Ectodermal cell (in vitro differentiated cells): ENCODE measurements at regions not wholly inside any gene's neighbourhood (a gene's known extent, or its start where the extent isn't known, plus 50 kb on each side); places are given as distances from the start of the nearest gene placed in this dataset.

ENCODE experiments used
- H3K27ac ChIP-seq: 2 replicates; pipeline ENCODE4 v1.7.0; 2013; ENCODE audit warnings: mild to moderate bottlenecking, low read depth, low read length; ENCODE audit not compliant: insufficient read depth, poor library complexity, severe bottlenecking
- H3K27me3 ChIP-seq: 2 replicates; pipeline ENCODE4 v1.7.0; 2013; ENCODE audit warnings: mild to moderate bottlenecking, low read length; ENCODE audit not compliant: insufficient read depth, control insufficient read depth, poor library complexity, severe bottlenecking
- H3K36me3 ChIP-seq: one replicate; pipeline ENCODE4 v1.7.0; 2013; ENCODE audit warnings: low read length; ENCODE audit not compliant: control insufficient read depth, insufficient read depth
- H3K4me1 ChIP-seq: one replicate; pipeline ENCODE4 v1.7.0; 2013; ENCODE audit warnings: low read length; ENCODE audit not compliant: control insufficient read depth, insufficient read depth
- H3K4me3 ChIP-seq: 2 replicates; pipeline ENCODE4 v1.7.0; 2013; ENCODE audit warnings: low read depth, low read length, control low read depth; ENCODE audit not compliant: insufficient read depth
- H3K9me3 ChIP-seq: 2 replicates; pipeline ENCODE4 v1.7.0; 2013; ENCODE audit warnings: mild to moderate bottlenecking, low read length, moderate library complexity; ENCODE audit not compliant: control insufficient read depth
- WGBS, 2 experiments: methylation state at CpG; one replicate each; pipeline ENCODE4 v1.1.7; 2013; ENCODE audit warnings: missing lambda C conversion rate in 2 of 2; 5-methylcytosine and 5-hydroxymethylcytosine counted together

DNA sequence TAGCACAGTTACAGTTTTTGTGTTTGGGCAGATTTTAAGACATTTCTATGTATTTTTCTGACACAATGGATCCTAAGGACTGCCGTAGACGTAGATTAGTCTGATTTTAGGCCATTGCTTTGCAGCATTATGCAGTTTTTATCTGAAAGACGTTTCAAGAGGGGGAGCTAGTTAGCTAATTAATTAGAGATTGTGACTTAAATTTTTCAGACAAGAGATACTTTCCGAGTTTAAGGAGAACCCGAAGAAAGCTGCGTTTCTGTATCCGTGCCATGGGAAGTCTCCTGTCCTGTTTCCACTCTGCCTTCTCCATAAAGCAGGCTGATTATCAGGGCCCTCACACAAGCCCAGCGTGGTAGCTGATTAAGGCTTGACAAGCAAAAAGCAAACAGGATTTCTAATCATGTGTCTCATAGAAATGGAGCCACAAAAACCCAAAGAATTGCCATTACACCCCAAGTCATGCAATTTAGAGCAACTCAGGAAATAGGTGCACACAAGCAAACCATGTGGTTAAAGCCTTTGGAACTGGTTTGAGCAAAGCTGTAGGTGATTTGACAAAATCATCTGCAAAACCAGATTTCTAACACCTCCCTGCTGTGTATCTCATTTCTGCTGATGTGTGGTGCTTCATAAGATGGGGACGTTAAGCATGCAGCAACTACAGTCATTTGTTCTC is 808.1 kb downstream of the RNF144A start:
- no peaks in the 10 kb centered on the region for H3K9me3 ChIP-seq
- 73 to 78% methylated on average over 8 to 9 of the region's 9 CpGs for WGBS, 2 experiments
- no peak overlapping the region for H3K27ac ChIP-seq
- H3K36me3 ChIP-seq = no peaks in the 10 kb centered on the region
- peaks cover 9% of the 10 kb centered on the region for H3K27me3 ChIP-seq
- peaks cover 12% of the 10 kb centered on the region for H3K4me1 ChIP-seq
- H3K4me3 ChIP-seq = no peak overlapping the region

DNA sequence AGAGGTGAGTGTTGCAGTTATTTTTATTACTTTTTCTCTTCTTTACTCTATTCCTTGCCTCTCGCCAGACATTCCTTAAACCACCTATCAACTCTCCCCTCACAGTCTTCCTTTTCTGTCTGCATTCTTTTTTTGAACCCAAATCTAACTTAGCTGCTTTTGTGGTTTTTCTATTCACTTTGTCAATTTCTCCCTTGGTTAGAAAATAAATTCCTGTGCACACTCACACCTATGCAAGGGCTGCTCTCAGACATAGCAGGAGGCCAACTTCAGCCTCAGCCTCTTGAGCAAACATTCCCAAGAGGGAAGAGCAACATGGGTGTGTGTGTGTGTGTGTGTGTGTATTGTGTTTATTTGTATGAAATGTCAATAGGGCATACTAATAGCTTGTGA is 808.6 kb downstream of the RNF144A start:
- Histone ChIP-seq H3K36me3 (no peaks in the 10 kb centered on the region), H3K4me1 (peaks cover 11% of the 10 kb centered on the region), H3K27ac (no peak overlapping the region), H3K9me3 (no peaks in the 10 kb centered on the region), H3K4me3 (no peak overlapping the region), H3K27me3 (peaks cover 9% of the 10 kb centered on the region)
- 83 to 91% methylated on average over 1 of the region's 1 CpG for WGBS, 2 experiments

DNA sequence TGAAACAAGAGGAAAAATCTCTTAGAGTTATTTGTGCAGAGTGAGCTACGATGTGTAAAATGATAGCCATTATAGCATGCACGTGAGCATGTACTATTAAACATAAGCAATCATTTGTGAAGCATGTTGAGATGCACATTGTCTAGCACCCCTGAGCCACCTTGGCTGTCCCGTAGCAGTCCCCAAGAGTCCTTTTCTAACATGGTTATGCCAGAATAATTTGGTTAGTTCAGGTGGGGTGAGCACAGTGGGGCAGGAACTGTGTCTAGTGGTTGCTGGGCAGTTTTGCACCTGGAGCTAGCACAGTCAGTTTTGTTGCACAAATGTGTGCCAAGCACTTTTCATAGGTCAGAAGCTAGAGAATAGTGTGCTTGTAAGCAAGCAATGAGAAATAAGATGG is 809.8 kb downstream of the RNF144A start:
- Histone ChIP-seq H3K27me3 (peaks cover 9% of the 10 kb centered on the region), H3K4me1 (peaks cover 7% of the 10 kb centered on the region), H3K36me3 (no peaks in the 10 kb centered on the region), H3K9me3 (no peaks in the 10 kb centered on the region), H3K4me3 (no peak overlapping the region), H3K27ac (no peak overlapping the region)
- WGBS, 2 experiments = 94 to 95% methylated on average over 3 of the region's 3 CpGs

DNA sequence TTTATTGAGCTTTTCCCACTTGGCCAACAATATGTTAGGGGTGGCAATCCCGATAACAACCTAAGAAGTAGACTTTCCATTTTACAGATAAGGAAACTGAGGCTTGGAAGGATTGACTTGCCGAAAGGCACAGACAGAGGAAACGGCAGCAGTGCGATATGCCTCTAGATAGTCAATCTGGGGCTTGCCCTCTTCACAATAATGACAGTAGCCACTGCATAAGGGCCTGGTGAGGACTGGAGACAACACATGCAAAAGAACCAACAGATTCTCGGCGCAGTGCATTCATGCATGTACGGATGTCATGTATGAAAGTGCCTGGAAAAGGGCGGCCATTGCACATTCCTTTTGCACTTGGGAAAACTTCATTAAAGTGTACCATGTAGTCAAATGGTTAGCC is 811.2 kb downstream of the RNF144A start:
- Histone ChIP-seq H3K4me3 (no peak overlapping the region), H3K27me3 (no peaks in the 10 kb centered on the region), H3K9me3 (no peaks in the 10 kb centered on the region), H3K4me1 (peaks cover 7% of the 10 kb centered on the region), H3K36me3 (no peaks in the 10 kb centered on the region), H3K27ac (no peak overlapping the region)
- WGBS, 2 experiments = 97% methylated on average over 8 of the region's 8 CpGs

DNA sequence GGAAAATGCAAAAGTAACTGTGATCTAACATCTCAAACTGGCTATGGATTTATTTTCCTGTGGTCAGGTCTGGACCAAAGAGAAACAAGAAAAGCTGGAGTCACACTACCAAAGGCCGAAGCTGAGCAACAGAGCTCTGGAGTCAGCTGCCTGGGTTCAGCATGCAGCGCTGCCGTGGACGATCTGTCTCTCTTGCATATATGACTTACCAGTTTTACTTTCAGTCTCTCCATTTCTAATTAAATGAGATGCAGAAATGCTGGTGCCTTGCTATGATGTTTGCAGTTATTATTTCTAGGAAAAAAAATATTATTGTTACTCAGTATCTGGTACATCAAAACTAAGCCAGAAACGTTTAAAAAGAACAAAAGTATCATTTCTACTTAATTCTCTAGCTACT is 813.2 kb downstream of the RNF144A start:
- no peak overlapping the region for H3K27ac ChIP-seq
- H3K4me3 ChIP-seq = no peak overlapping the region
- no peaks in the 10 kb centered on the region for H3K27me3 ChIP-seq
- WGBS, 2 experiments = 88 to 93% methylated on average over 5 of the region's 5 CpGs
- peaks cover 3% of the 10 kb centered on the region for H3K4me1 ChIP-seq
- no peaks in the 10 kb centered on the region for H3K9me3 ChIP-seq
- H3K36me3 ChIP-seq = no peaks in the 10 kb centered on the region

DNA sequence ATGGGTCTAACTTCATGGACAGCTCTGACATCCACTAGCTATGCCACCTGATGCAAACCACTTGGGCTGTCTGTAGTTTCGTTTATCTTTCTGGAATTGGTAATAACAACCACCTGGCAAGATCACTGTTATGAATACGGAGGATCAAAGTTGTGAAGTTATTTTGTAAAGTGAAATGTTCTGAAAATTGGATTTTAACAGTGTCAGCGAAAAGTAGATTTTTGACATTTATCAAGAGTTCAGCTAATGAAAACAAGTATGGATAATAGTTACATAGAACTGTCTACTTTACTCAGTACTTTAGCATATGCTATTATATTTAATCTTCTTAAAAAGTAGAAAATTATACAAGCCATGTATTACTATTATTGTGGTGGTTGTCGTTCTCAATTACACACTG is 813.8 kb downstream of the RNF144A start:
- WGBS, 2 experiments = 88 to 95% methylated on average over 3 of the region's 4 CpGs
- Histone ChIP-seq H3K36me3 (no peaks in the 10 kb centered on the region), H3K27me3 (no peaks in the 10 kb centered on the region), H3K4me3 (no peak overlapping the region), H3K4me1 (peaks cover 3% of the 10 kb centered on the region), H3K9me3 (no peaks in the 10 kb centered on the region), H3K27ac (no peak overlapping the region)

DNA sequence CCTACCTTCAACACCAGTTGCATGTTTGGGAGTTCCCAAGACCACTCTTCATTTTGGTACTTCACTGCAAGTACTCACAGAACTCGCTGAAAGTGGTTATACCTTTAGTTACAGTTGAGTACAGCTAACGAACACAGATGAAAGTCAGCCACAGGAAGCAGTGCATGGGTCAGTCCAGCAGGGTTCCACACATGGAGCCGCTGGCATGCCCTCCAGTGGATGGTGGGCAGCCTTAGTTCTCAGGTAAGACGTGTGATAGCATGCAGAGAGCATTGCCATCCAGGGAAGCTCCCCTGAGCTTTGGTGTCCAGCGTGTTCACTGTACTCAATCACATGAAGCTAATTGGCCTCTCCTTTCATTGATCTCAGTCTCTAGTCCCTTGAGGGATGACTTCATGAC is 815.3 kb downstream of the RNF144A start:
- WGBS, 2 experiments = 94 to 95% methylated on average over 5 of the region's 5 CpGs
- no peaks in the 10 kb centered on the region for H3K27me3 ChIP-seq

DNA sequence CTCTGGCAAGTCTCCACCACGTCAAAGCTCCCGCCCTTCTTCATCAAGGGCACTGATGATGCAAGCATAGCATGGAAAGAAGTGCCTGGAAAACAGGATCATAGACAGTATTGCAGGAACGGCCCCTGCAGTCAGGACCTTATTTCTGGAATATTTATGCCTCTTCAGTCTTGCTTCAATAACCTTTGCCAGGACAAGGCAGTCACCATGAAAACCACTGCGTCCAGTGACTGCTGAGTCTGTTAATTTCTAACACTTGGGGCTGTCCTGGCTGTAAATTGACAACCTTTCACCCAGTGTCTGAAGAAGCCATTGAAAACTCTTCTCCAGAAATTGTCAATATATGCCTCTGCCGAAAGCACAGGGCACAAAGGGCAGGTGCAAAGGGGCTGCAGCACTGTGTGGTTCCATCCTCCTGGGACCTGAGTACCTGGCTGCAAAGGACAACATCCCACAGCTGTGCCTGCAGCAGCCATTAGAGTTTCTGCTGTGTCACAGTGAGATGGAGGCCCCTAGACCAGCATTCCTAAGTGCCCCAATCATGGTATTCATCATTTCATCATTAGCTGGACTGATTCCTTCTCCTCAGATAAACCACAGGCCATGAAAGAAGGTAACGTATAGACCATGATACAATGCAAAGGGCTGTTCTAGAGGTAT is 819.6 kb downstream of the RNF144A start:
- Histone ChIP-seq H3K4me3 (no peak overlapping the region), H3K4me1 (no peaks in the 10 kb centered on the region), H3K36me3 (no peaks in the 10 kb centered on the region), H3K9me3 (no peaks in the 10 kb centered on the region), H3K27me3 (no peaks in the 10 kb centered on the region), H3K27ac (no peak overlapping the region)
- 59 to 60% methylated on average over 6 of the region's 6 CpGs for WGBS, 2 experiments

More for the DNA sequence above, 815.3 kb downstream of the RNF144A start:
- Histone ChIP-seq H3K4me3 (no peak overlapping the region), H3K4me1 (peaks cover 3% of the 10 kb centered on the region), H3K27ac (no peak overlapping the region), H3K9me3 (no peaks in the 10 kb centered on the region), H3K36me3 (no peaks in the 10 kb centered on the region)

DNA sequence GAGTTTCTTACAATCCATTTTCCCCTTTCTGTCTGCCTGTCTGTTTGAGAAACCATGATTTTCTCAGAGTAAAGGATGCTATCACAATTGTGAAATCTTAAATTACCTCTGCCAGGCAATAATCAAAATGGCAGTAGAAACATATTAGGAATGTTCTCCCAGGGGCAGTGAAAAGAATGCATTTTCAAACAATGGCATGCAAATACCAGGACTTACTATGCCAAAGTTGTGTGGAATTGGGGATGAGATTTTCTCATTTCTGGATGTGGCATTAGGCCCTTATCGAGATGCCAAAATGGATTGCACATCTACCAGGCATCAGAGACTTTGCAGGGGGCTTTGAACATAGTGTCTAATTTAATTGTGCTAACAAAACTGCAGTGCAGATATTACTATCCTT is 821.4 kb downstream of the RNF144A start:
- Histone ChIP-seq H3K27me3 (no peaks in the 10 kb centered on the region), H3K36me3 (no peaks in the 10 kb centered on the region), H3K4me3 (no peak overlapping the region), H3K9me3 (no peaks in the 10 kb centered on the region), H3K27ac (no peak overlapping the region), H3K4me1 (no peaks in the 10 kb centered on the region)
- 88 to 96% methylated on average over 1 of the region's 1 CpG for WGBS, 2 experiments

DNA sequence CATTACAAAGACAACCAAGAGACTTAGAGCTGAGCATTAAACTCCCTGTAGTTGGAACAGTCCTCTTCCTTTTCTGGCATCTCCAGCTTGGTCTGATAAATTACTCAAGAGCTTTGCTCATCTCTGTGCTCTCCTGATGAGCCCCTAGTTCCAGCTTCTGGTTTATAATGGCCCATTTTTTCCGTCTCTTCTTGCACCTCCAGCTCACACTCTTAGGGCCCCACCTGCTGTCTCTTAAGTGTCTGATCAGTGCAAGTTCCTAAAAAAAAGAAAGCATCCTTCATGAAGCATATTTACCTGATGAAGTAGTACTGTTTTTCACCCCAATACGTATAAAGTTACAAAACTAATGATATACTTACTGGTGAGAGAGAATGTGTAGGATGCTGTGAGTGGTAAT is 822.9 kb downstream of the RNF144A start:
- H3K9me3 ChIP-seq = no peaks in the 10 kb centered on the region
- H3K36me3 ChIP-seq = no peaks in the 10 kb centered on the region
- H3K27me3 ChIP-seq = no peaks in the 10 kb centered on the region
- no peak overlapping the region for H3K27ac ChIP-seq
- WGBS, 2 experiments = 78 to 90% methylated on average over 1 to 2 of the region's 2 CpGs
- H3K4me3 ChIP-seq = no peak overlapping the region
- no peaks in the 10 kb centered on the region for H3K4me1 ChIP-seq
